IMR-90 (cell line): ENCODE measurements at regions not wholly inside any gene's neighbourhood (a gene's known extent, or its start where the extent isn't known, plus 50 kb on each side); places are given as distances from the start of the nearest gene placed in this dataset.

Experiments
- ATAC-seq: fragments of 200-7000 bp; cut with Tn5 transposase; 2 replicates; pipeline ENCODE4 v1.9.1; 2020; ENCODE audit warnings: low read depth, mild to moderate bottlenecking, moderate library complexity
- BruUV-seq: library from RNA; stranded (reverse); fragments of 400-500 nt; replicated peaks from 2 replicates; lab custom pipeline; 2021; lab: Mats Ljungman, UMichigan
- CTCF ChIA-PET: fragments of 300-600 bp; formaldehyde crosslinking; extraction: SDS; loops from one replicate; lab custom pipeline; 2021; ENCODE audit warnings: antibody characterized with exemption; lab: Yijun Ruan, JAX
- POLR2A ChIA-PET: fragments of 300-600 bp; sonication (Branson Sonifier 250); formaldehyde crosslinking; loops from one replicate; lab custom pipeline; 2022; ENCODE audit warnings: antibody characterized with exemption; ENCODE audit not compliant: unreplicated experiment; lab: Charles Lee
- DNase-seq: peaks from one replicate; pipeline ENCODE4 v3.0.0; 2013
- H2AFZ ChIP-seq: replicated peaks from 2 replicates; pipeline ENCODE3; 2013; ENCODE audit warnings: low read length, mild to moderate bottlenecking; ENCODE audit not compliant: poor library complexity
- H2AK5ac ChIP-seq: 2 replicates; pipeline ENCODE4 v1.6.1; 2013; ENCODE audit warnings: low read depth, low read length, inconsistent platforms
- H2AK9ac ChIP-seq: replicated peaks from 2 replicates; pipeline ENCODE3; 2013; ENCODE audit warnings: mild to moderate bottlenecking, low read depth, low read length, moderate library complexity; ENCODE audit not compliant: poor library complexity
- H2BK120ac ChIP-seq: 2 replicates; pipeline ENCODE4 v1.6.1; 2013; ENCODE audit warnings: low read depth, low read length, inconsistent platforms
- H2BK15ac ChIP-seq: 3 replicates; pipeline ENCODE4 v1.6.1; 2013; ENCODE audit warnings: low read depth, low read length, inconsistent platforms
- H2BK20ac ChIP-seq: 2 replicates; pipeline ENCODE4 v1.6.1; 2013; ENCODE audit warnings: low read depth, mild to moderate bottlenecking, inconsistent platforms, low read length, moderate library complexity
- H2BK5ac ChIP-seq: 2 replicates; pipeline ENCODE4 v1.6.1; 2013; ENCODE audit warnings: mild to moderate bottlenecking, low read depth, low read length, inconsistent platforms; ENCODE audit not compliant: poor library complexity, severe bottlenecking
- H3K14ac ChIP-seq: replicated peaks from 2 replicates; pipeline ENCODE4 v1.6.1; 2013; ENCODE audit warnings: low read depth, low read length, inconsistent platforms
- H3K18ac ChIP-seq: 2 replicates; pipeline ENCODE4 v1.6.1; 2013; ENCODE audit warnings: low read depth, low read length, control low read depth
- H3K23ac ChIP-seq: 2 replicates; pipeline ENCODE4 v1.6.1; 2013; ENCODE audit warnings: low read depth, low read length, inconsistent platforms
- H3K27ac ChIP-seq: 2 replicates; pipeline ENCODE4 v1.5.1; 2013; ENCODE audit warnings: mild to moderate bottlenecking, control low read depth, low read length; ENCODE audit not compliant: insufficient read depth
- H3K27me3 ChIP-seq: 2 replicates; pipeline ENCODE4 v1.6.1; 2013; ENCODE audit warnings: low read length; ENCODE audit not compliant: control insufficient read depth, insufficient read depth
- H3K36me3 ChIP-seq: 2 replicates; pipeline ENCODE4 v1.6.1; 2013; ENCODE audit warnings: low read length, mixed read lengths; ENCODE audit not compliant: control insufficient read depth, insufficient read depth
- H3K4ac ChIP-seq: 2 replicates; pipeline ENCODE4 v1.6.1; 2013; ENCODE audit warnings: low read depth, low read length, inconsistent platforms
- H3K4me1 ChIP-seq: 2 replicates; pipeline ENCODE4 v1.6.1; 2013; ENCODE audit warnings: low read length, mixed read lengths; ENCODE audit not compliant: control insufficient read depth, insufficient read depth
- H3K4me2 ChIP-seq: 2 replicates; pipeline ENCODE4 v1.6.1; 2013; ENCODE audit warnings: low read depth, mild to moderate bottlenecking, control low read depth, low read length, moderate library complexity
- H3K4me3 ChIP-seq: 2 replicates; pipeline ENCODE4 v1.5.1; 2013; ENCODE audit warnings: low read depth, mild to moderate bottlenecking, control low read depth, low read length, moderate library complexity; ENCODE audit not compliant: insufficient read depth
- H3K56ac ChIP-seq: 2 replicates; pipeline ENCODE4 v1.6.1; 2013; ENCODE audit warnings: low read length, inconsistent platforms; ENCODE audit not compliant: insufficient read depth; ENCODE audit errors: extremely low read depth
- H3K79me1 ChIP-seq, 2 experiments: 2 replicates each; pipeline ENCODE4 v1.6.1; 2013; ENCODE audit warnings: low read length in 2 of 2, inconsistent platforms in 1 of 2, low read depth in 1 of 2
- H3K9ac ChIP-seq: 2 replicates; pipeline ENCODE4 v1.6.1; 2013; ENCODE audit warnings: low read depth, low read length, control low read depth
- H3K9me1 ChIP-seq: 2 replicates; pipeline ENCODE4 v1.6.1; 2013; ENCODE audit warnings: low read length, inconsistent platforms; ENCODE audit not compliant: insufficient read depth
- H3K9me3 ChIP-seq: 2 replicates; pipeline ENCODE4 v1.6.1; 2013; ENCODE audit warnings: low read length; ENCODE audit not compliant: control insufficient read depth, insufficient read depth
- H4K20me1 ChIP-seq: 2 replicates; pipeline ENCODE4 v1.6.1; 2013; ENCODE audit warnings: low read length, inconsistent platforms; ENCODE audit not compliant: insufficient read depth
- H4K5ac ChIP-seq: 2 replicates; pipeline ENCODE4 v1.6.1; 2013; ENCODE audit warnings: mild to moderate bottlenecking, low read depth, low read length, control low read depth
- H4K8ac ChIP-seq, 2 experiments: 2 replicates each; pipeline ENCODE4 v1.6.1; 2013; ENCODE audit warnings: low read depth in 2 of 2, low read length in 2 of 2, control low read depth in 1 of 2, inconsistent platforms in 1 of 2
- H4K91ac ChIP-seq: 2 replicates; pipeline ENCODE4 v1.6.1; 2013; ENCODE audit warnings: low read depth, low read length, inconsistent platforms; ENCODE audit not compliant: insufficient read depth
- BHLHE40 ChIP-seq: fragments of 150-350 bp; IDR thresholded peaks from 2 replicates; pipeline ENCODE4 v1.6.1; 2016; ENCODE audit warnings: mild to moderate bottlenecking, low read depth, low read length
- FOS ChIP-seq: fragments of 150-350 bp; IDR thresholded peaks from 2 replicates; pipeline ENCODE4 v1.6.1; 2016; ENCODE audit warnings: low read depth, low read length
- MAFK ChIP-seq: IDR thresholded peaks from 2 replicates; pipeline ENCODE4 v1.6.1; 2012; ENCODE audit warnings: low read depth, low read length, improper control_type of control experiment
- MAZ ChIP-seq: IDR thresholded peaks from 2 replicates; pipeline ENCODE4 v1.6.1; 2012; ENCODE audit warnings: low read depth, mild to moderate bottlenecking, low read length, improper control_type of control experiment, moderate library complexity, borderline replicate concordance
- MXI1 ChIP-seq: IDR thresholded peaks from 2 replicates; pipeline ENCODE4 v1.6.1; 2012; ENCODE audit warnings: low read depth, mild to moderate bottlenecking, low read length, moderate library complexity, borderline replicate concordance
- RAD21 ChIP-seq: IDR thresholded peaks from 2 replicates; pipeline ENCODE4 v1.6.1; 2012; ENCODE audit warnings: low read length, improper control_type of control experiment
- RCOR1 ChIP-seq: IDR thresholded peaks from 2 replicates; pipeline ENCODE4 v1.6.1; 2012; ENCODE audit warnings: mild to moderate bottlenecking, low read length, improper control_type of control experiment; ENCODE audit not compliant: insufficient replicate concordance
- RFX5 ChIP-seq: IDR thresholded peaks from 2 replicates; pipeline ENCODE4 v1.8.0; 2012; ENCODE audit warnings: low read depth, mild to moderate bottlenecking, low read length, moderate library complexity
- SMC3 ChIP-seq: fragments of 150-350 bp; IDR thresholded peaks from 2 replicates; pipeline ENCODE4 v1.6.1; 2016; ENCODE audit warnings: low read depth, mild to moderate bottlenecking, antibody characterized with exemption, low read length, moderate library complexity
- WGBS, 2 experiments: methylation state at CpG; one replicate each; pipeline versions ENCODE4 v1.1.5 to v1.1.7; 2013; ENCODE audit warnings: missing lambda C conversion rate in 2 of 2; ENCODE audit not compliant: insufficient read length in 1 of 2; ENCODE audit errors: extremely low coverage in 2 of 2; 5-methylcytosine and 5-hydroxymethylcytosine counted together
- dilution Hi-C: fragments of 300-500 bp; cut with HindIII; formaldehyde crosslinking; loops from one replicate; pipeline ENCODE4 v1.14.3; 2018; ENCODE audit warnings: low sequenced_read_pairs; ENCODE audit not compliant: unreplicated experiment
- in situ Hi-C: fragments of 300-500 bp; cut with MboI; formaldehyde crosslinking; loops from 3 replicates; pipeline ENCODE4 v1.14.3; 2019; ENCODE audit warnings: low sequenced_read_pairs, inconsistent platforms, mixed read lengths
- intact Hi-C: fragments of 100-400 bp; cut with micrococcal nuclease; formaldehyde crosslinking; loops from 2 replicates; pipeline ENCODE4 v1.10.0; 2022
- TF ChIP-seq, protein P1 (sequence below): fragments of 150-350 bp; IDR thresholded peaks from 2 replicates; pipeline ENCODE4 v1.6.1; 2016; ENCODE audit warnings: low read depth, mild to moderate bottlenecking, low read length, moderate library complexity, borderline replicate concordance
- TF ChIP-seq, protein P2 (sequence below): fragments of 150-350 bp; IDR thresholded peaks from 2 replicates; pipeline ENCODE4 v1.6.1; 2017; ENCODE audit warnings: mild to moderate bottlenecking, antibody characterized with exemption, low read length, low read depth

DNA sequence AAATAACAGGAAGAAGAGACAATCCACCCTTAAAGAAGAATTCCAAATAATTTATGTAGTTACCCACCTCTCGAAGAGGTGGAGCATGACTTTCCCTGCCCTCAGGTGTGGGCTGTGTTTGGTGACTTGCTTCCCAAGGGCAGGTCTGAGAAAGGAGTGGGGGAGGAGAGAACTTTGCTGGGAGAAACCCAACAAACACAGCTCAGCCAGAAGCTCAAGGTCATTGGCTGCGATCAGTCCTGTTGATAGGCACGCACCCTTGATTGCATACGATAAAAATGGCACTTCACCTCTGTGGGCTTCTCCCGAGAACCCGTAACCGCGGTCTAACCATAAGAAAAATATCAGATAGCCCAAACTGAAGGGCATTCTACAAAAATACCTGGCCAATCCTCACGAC lies 157.5 kb upstream of the ID2 start:
- Histone ChIP-seq H2AK5ac (no peak overlapping the region), H3K56ac (no peak overlapping the region), H3K79me1 (no peaks in the 10 kb centered on the region), H3K9ac (no peak overlapping the region), H3K4me1 (no peaks in the 10 kb centered on the region), H4K5ac (no peak overlapping the region), H2BK120ac (no peak overlapping the region), H3K4me3 (no peak overlapping the region), H2AFZ (no peak overlapping the region), H2BK5ac (no peak overlapping the region), H3K23ac (no peak overlapping the region), H3K14ac (no peak overlapping the region), H3K27ac (no peak overlapping the region), H4K20me1 (no peaks in the 10 kb centered on the region), H3K4ac (no peak overlapping the region), H2AK9ac (no peak overlapping the region), H2BK15ac (no peak overlapping the region), H3K36me3 (no peaks in the 10 kb centered on the region), H3K9me3 (no peaks in the 10 kb centered on the region), H4K8ac (no peak overlapping the region), H3K4me2 (no peak overlapping the region), H3K9me1 (no peaks in the 10 kb centered on the region), H2BK20ac (no peak overlapping the region), H3K18ac (no peak overlapping the region), H3K27me3 (peaks cover 29% of the 10 kb centered on the region), H4K91ac (no peak overlapping the region)
- CTCF ChIA-PET: no interaction called here
- POLR2A ChIA-PET: no interaction called here
- WGBS, 2 experiments: 100% methylated on average over 8 of the region's 9 CpGs; no CpG with 5 or more reads in 1 of the 2 experiments
- BruUV-seq: no TSS peak
- in situ Hi-C loops: no loop called here
- TF ChIP-seq SMC3 (no peak), BHLHE40 (no peak), RFX5 (no peak), MXI1 (no peak), MAFK (no peak), RAD21 (no peak), RCOR1 (no peak), FOS (no peak), MAZ (no peak)
- TF ChIP-seq, protein P1, sequence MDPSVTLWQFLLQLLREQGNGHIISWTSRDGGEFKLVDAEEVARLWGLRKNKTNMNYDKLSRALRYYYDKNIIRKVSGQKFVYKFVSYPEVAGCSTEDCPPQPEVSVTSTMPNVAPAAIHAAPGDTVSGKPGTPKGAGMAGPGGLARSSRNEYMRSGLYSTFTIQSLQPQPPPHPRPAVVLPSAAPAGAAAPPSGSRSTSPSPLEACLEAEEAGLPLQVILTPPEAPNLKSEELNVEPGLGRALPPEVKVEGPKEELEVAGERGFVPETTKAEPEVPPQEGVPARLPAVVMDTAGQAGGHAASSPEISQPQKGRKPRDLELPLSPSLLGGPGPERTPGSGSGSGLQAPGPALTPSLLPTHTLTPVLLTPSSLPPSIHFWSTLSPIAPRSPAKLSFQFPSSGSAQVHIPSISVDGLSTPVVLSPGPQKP: no peak
- TF ChIP-seq, protein P2, sequence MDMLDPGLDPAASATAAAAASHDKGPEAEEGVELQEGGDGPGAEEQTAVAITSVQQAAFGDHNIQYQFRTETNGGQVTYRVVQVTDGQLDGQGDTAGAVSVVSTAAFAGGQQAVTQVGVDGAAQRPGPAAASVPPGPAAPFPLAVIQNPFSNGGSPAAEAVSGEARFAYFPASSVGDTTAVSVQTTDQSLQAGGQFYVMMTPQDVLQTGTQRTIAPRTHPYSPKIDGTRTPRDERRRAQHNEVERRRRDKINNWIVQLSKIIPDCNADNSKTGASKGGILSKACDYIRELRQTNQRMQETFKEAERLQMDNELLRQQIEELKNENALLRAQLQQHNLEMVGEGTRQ: no peak
- DNase-seq (no peak), ATAC-seq (no peak)
- dilution Hi-C loops: no loop called here
- intact Hi-C loops: no loop called here
